Stomach (tissue), 4 donors: ENCODE measurements at regions not wholly inside any gene's neighbourhood (a gene's known extent, or its start where the extent isn't known, plus 50 kb on each side); places are given as distances from the start of the nearest gene placed in this dataset.

Experiments used
- CTCF ChIP-seq, 7 experiments: fragments of 450-650 bp in 4 of 7; fragments of 200-600 bp in 3 of 7; sonication (generic) in 3 of 7; IDR thresholded peaks; one replicate each; pipeline ENCODE4 v1.5.1; 2016 to 2019; ENCODE audit warnings: antibody characterized with exemption in 7 of 7, control low read depth in 2 of 7, mild to moderate bottlenecking in 1 of 7
- POLR2A ChIP-seq, 4 donors: fragments of 450-650 bp; IDR thresholded peaks; one replicate each; pipeline ENCODE4 v1.6.1; 2016; ENCODE audit warnings: antibody characterized with exemption in 4 of 4, control low read depth in 2 of 4, mild to moderate bottlenecking in 1 of 4, moderate library complexity in 1 of 4

GRCh38 chr12:31866523-31866922 is 92.7 kb upstream of the RESF1 start:
- TF ChIP-seq POLR2A (IDR thresholded peaks at IDR 0.05) = no peak
- no peak for TF ChIP-seq CTCF (IDR thresholded peaks at IDR 0.05)
